Stomach smooth muscle (tissue), 2 donors: ENCODE measurements at regions not wholly inside any gene's neighbourhood (a gene's known extent, or its start where the extent isn't known, plus 50 kb on each side); places are given as distances from the start of the nearest gene placed in this dataset.
"Not testable (repeated sequence)": the region's sequence is repeated elsewhere in the genome, so short reads cannot be mapped to it uniquely, and the experiment has no call there.

ENCODE experiments used
- H3K27ac ChIP-seq: one replicate; pipeline ENCODE4 v1.7.0; 2013; ENCODE audit warnings: mild to moderate bottlenecking, low read length, inconsistent platforms
- H3K27me3 ChIP-seq, 2 donors: one replicate each; pipeline ENCODE4 v1.7.0; 2013; ENCODE audit warnings: low read length in 2 of 2; ENCODE audit not compliant: insufficient read depth in 2 of 2, control insufficient read depth in 1 of 2
- H3K36me3 ChIP-seq, 2 donors: one replicate each; pipeline ENCODE4 v1.7.0; 2013; ENCODE audit warnings: low read length in 2 of 2; ENCODE audit not compliant: control insufficient read depth in 2 of 2, insufficient read depth in 2 of 2
- H3K4me1 ChIP-seq: one replicate; pipeline ENCODE4 v1.7.0; 2013; ENCODE audit warnings: low read length; ENCODE audit not compliant: control insufficient read depth, insufficient read depth
- H3K4me3 ChIP-seq, 2 donors: one replicate each; pipeline ENCODE4 v1.7.0; 2013; ENCODE audit warnings: low read length in 2 of 2
- H3K9ac ChIP-seq, 2 donors: one replicate each; pipeline ENCODE4 v1.7.0; 2013; ENCODE audit warnings: low read length in 2 of 2, mild to moderate bottlenecking in 1 of 2
- H3K9me3 ChIP-seq, 2 donors: one replicate each; pipeline ENCODE4 v1.7.0; 2013; ENCODE audit warnings: low read length in 2 of 2; ENCODE audit not compliant: control insufficient read depth in 2 of 2
- donor health status: healthy.
- donor health status: Pancreatic carcinoma.

DNA sequence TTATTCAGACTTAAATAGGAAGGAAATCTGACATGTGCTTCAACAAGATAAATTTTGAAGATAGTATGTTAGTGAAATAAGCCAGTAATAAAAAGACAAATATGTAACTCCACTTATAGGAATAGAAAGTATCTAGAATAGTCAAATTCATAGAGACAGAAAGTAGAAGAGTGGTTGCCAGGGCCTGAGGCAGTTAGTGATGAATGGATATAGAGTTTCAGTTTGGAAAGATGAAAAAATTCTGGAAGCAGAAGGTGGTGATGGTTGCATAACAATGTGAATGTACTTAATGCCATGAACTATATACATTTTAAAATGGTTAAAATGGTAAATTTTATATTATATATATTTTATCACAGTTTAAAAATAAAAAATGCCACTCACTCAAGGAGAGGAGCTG, 54.3 kb downstream of the HAND2 start:
- H3K9me3 ChIP-seq: no peaks in the 10 kb centered on the region

DNA sequence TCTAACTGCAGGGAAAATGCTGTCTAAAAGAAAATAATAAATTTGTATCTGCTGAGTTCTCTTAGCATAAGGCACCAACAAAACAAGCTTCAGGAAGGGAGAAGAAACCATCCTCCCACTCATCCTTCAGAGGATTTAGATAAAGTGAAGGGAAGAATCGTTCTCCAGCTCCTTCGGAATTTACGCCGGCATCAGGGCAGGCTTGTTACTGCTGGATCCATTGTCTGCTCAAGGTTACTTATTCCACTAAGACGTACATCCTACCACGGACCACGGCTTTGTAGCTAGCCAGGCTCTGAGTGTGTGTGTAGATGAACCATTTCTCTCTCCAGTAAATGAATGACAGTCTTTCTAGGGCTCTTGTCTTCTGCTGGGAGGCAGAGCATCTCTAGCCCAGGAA, 60.4 kb downstream of the HAND2 start:
- H3K4me1 ChIP-seq: peaks cover 4% of the 10 kb centered on the region
- H3K9ac ChIP-seq: no peak overlapping the region
- no peaks in the 10 kb centered on the region for H3K27me3 ChIP-seq
- H3K27ac ChIP-seq: no peak overlapping the region
- peaks cover 3 to 5% of the 10 kb centered on the region in 2 donors for H3K36me3 ChIP-seq
- no peak overlapping the region for H3K4me3 ChIP-seq
- H3K9me3 ChIP-seq: no peaks in the 10 kb centered on the region

More for the DNA sequence above, 54.3 kb downstream of the HAND2 start:
- Histone ChIP-seq H3K4me3 (no peak overlapping the region), H3K27me3 (no peaks in the 10 kb centered on the region), H3K36me3 (peaks cover 0 to 3% of the 10 kb centered on the region in 2 donors), H3K9ac (no peak overlapping the region), H3K27ac (no peak overlapping the region), H3K4me1 (no peaks in the 10 kb centered on the region)

GRCh38 chr4:173468314-173468713, 61.7 kb downstream of the HAND2 start:
- Histone ChIP-seq H3K27ac (no peak overlapping the region), H3K4me3 (no peak overlapping the region), H3K9ac (no peak overlapping the region), H3K27me3 (no peaks in the 10 kb centered on the region), H3K4me1 (peaks cover 4% of the 10 kb centered on the region), H3K36me3 (peaks cover 2 to 3% of the 10 kb centered on the region in 2 donors), H3K9me3 (no peaks in the 10 kb centered on the region)

DNA sequence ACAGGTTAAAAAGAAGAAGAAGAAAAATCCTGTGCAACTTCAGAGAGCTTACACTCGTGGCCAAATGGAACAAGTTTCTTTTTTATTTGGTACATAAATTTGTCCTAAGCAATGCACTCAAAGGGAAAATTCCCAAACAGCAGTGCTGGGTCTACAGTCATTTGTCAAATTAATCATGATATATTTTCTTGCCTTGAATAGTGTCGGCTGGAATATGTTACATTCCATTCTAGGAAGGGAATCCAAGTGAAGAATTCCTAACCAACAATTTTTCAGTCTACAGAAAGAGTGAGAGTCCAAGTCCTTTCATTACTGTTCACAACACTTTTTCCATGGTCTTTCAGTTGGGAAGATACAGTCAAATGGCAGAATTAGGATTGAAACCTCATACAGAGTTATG, 63.9 kb downstream of the HAND2 start:
- Histone ChIP-seq H3K36me3 (peaks cover 2 to 3% of the 10 kb centered on the region in 2 donors), H3K9me3 (no peaks in the 10 kb centered on the region), H3K4me1 (peaks cover 4% of the 10 kb centered on the region), H3K9ac (no peak overlapping the region), H3K27me3 (no peaks in the 10 kb centered on the region), H3K27ac (peak overlapping the region; percentile 32), H3K4me3 (no peak overlapping the region)

- no peak overlapping the region for H3K27ac ChIP-seq
- H3K4me3 ChIP-seq: no peak overlapping the region
- peaks cover 2 to 4% of the 10 kb centered on the region in 2 donors for H3K36me3 ChIP-seq
- H3K9me3 ChIP-seq: no peaks in the 10 kb centered on the region
- H3K4me1 ChIP-seq: peaks cover 4% of the 10 kb centered on the region
- no peaks in the 10 kb centered on the region for H3K27me3 ChIP-seq
- H3K9ac ChIP-seq: no peak overlapping the region
These were observed 65.5 kb downstream of the HAND2 start for GRCh38 chr4:173464481-173464880.

GRCh38 chr4:173463816-173464215, 64.9 kb upstream of the SCRG1 start:
- H3K27ac ChIP-seq: no peak overlapping the region
- H3K36me3 ChIP-seq: peaks cover 2 to 4% of the 10 kb centered on the region in 2 donors
- H3K4me3 ChIP-seq: no peak overlapping the region
- no peak overlapping the region for H3K9ac ChIP-seq
- no peaks in the 10 kb centered on the region for H3K9me3 ChIP-seq
- peaks cover 4% of the 10 kb centered on the region for H3K4me1 ChIP-seq
- H3K27me3 ChIP-seq: no peaks in the 10 kb centered on the region

GRCh38 chr4:173461170-173461569, 62.3 kb upstream of the SCRG1 start:
- Histone ChIP-seq H3K27ac (no peak overlapping the region), H3K9ac (no peak overlapping the region), H3K4me3 (no peak overlapping the region), H3K4me1 (peaks cover under 1% of the 10 kb centered on the region), H3K36me3 (peaks cover 4 to 6% of the 10 kb centered on the region in 2 donors), H3K9me3 (no peaks in the 10 kb centered on the region), H3K27me3 (no peaks in the 10 kb centered on the region)

- Histone ChIP-seq H3K27ac (no peak overlapping the region), H3K9ac (no peak overlapping the region)
These were observed 60.9 kb upstream of the SCRG1 start for GRCh38 chr4:173459857-173460256.

DNA sequence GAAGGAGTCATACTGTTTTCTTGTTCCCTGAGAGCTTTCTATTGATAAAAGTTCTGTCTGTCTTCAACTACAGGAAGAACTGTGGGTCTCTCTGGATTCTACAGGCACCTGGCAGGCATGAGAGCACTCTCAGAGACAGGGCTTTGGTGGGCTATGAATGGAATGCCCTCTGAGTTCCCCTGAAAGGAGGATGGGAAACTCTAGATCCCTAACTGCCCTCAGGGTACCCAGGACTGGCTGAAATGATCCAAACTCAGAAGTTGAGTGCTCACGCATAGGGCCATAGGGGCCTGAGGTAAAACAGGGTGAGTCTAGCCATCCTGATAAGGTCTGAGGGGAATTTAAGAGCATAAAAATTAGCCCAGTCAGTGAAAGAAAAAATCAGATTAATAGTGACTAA, 59.0 kb upstream of the SCRG1 start:
- Histone ChIP-seq H3K4me1 (no peaks in the 10 kb centered on the region), H3K27me3 (no peaks in the 10 kb centered on the region), H3K27ac (no peak overlapping the region), H3K9me3 (no peaks in the 10 kb centered on the region), H3K36me3 (peaks cover 8% of the 10 kb centered on the region in 2 donors), H3K4me3 (no peak overlapping the region), H3K9ac (no peak overlapping the region)

More at GRCh38 chr4:173459857-173460256, 60.9 kb upstream of the SCRG1 start:
- H3K9me3 ChIP-seq: no peaks in the 10 kb centered on the region
- no peaks in the 10 kb centered on the region for H3K4me1 ChIP-seq
- H3K36me3 ChIP-seq: peaks cover 4% of the 10 kb centered on the region in 2 donors
- no peak overlapping the region for H3K4me3 ChIP-seq
- no peaks in the 10 kb centered on the region for H3K27me3 ChIP-seq

DNA sequence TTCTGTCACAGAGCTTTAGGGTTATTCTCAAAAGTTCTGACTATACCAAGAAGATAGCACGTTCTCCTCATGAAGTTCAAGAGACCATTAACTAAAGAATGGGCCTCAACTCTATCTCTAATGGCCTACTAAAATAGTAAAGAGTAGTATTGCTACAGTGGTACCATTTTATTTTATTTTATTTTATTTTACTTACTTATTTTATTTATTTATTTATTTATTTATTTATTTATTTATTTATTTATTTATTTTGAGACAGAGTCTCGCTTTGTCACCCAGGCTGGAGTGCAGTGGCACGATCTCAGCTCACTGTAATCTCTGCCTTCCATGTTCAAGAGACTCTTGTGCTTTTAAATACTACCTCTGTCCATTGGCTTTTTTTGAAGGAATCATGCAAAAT, 52.5 kb upstream of the SCRG1 start:
- H3K27ac ChIP-seq, H3K9ac ChIP-seq, H3K4me3 ChIP-seq, H3K27me3 ChIP-seq, H3K9me3 ChIP-seq, H3K36me3 ChIP-seq: not testable (repeated sequence)
- peaks cover 16% of the 10 kb centered on the region for H3K4me1 ChIP-seq

DNA sequence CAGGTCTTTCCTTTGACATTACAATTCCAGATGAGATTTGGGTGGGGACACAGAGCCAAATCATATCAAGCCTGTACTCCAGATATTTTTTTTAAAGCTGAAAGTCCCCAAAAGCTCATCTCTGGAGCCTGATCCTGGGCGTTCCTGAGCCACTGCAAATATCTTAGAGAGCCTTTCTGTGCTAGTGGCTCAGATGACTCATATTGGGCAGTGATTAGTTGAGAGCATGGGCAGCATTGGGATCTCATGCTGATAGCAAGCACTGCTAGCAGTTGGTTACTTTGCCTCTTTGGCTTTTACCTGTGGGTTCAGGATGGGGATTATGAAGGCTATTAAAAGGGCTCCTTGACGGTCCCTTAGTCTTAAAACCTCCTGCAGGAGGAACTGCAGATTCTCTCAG, 51.4 kb upstream of the SCRG1 start:
- no peak overlapping the region for H3K27ac ChIP-seq
- peaks cover 5 to 6% of the 10 kb centered on the region in 2 donors for H3K36me3 ChIP-seq
- no peak overlapping the region for H3K4me3 ChIP-seq
- no peak overlapping the region for H3K9ac ChIP-seq
- H3K27me3 ChIP-seq: no peaks in the 10 kb centered on the region
- no peaks in the 10 kb centered on the region for H3K9me3 ChIP-seq
- H3K4me1 ChIP-seq: peaks cover 16% of the 10 kb centered on the region
